ENCODE measurements at regions not wholly inside any gene's neighbourhood (a gene's known extent, or its start where the extent isn't known, plus 50 kb on each side); places are given as distances from the start of the nearest gene placed in this dataset.

GRCh38 chr9:115373000-115373709 is 255.2 kb upstream of the TNC start:
- H3K4me3 Mint-ChIP-seq, result no peak overlapping the region
- no peak overlapping the region for H3K27ac Mint-ChIP-seq
- peaks cover 3% of the 10 kb centered on the region for H3K27me3 Mint-ChIP-seq
- no peaks in the 10 kb centered on the region for H3K36me3 Mint-ChIP-seq (ENCODE audit: low read depth)
- peaks cover 3% of the 10 kb centered on the region for H3K4me1 Mint-ChIP-seq (ENCODE audit: low read depth)
- peaks cover 4% of the 10 kb centered on the region for H3K9me3 Mint-ChIP-seq

- Mint-ChIP-seq H3K4me1 (ENCODE audit: low read depth) (peaks cover 3% of the 10 kb centered on the region), H3K27ac (no peak overlapping the region), H3K9me3 (peaks cover 4% of the 10 kb centered on the region), H3K36me3 (ENCODE audit: low read depth) (no peaks in the 10 kb centered on the region), H3K4me3 (no peak overlapping the region), H3K27me3 (peaks cover 3% of the 10 kb centered on the region)
These were observed 255.7 kb upstream of the TNC start for GRCh38 chr9:115373710-115374045.

- Mint-ChIP-seq H3K9me3 (peaks cover 4% of the 10 kb centered on the region), H3K4me3 (no peak overlapping the region), H3K36me3 (ENCODE audit: low read depth) (no peaks in the 10 kb centered on the region), H3K4me1 (ENCODE audit: low read depth) (peaks cover 3% of the 10 kb centered on the region), H3K27ac (no peak overlapping the region), H3K27me3 (peaks cover 3% of the 10 kb centered on the region)
These were observed 256.8 kb upstream of the TNC start for GRCh38 chr9:115374724-115375268.

GRCh38 chr9:115378241-115378640 is 260.3 kb upstream of the TNC start:
- Mint-ChIP-seq H3K36me3 (ENCODE audit: low read depth) (no peaks in the 10 kb centered on the region), H3K27me3 (peaks cover 3% of the 10 kb centered on the region), H3K9me3 (peaks cover 4% of the 10 kb centered on the region), H3K4me3 (no peak overlapping the region), H3K4me1 (ENCODE audit: low read depth) (peaks cover under 1% of the 10 kb centered on the region), H3K27ac (no peak overlapping the region)

GRCh38 chr9:115378758-115379157 is 260.8 kb upstream of the TNC start:
- peaks cover 4% of the 10 kb centered on the region for H3K9me3 Mint-ChIP-seq
- no peaks in the 10 kb centered on the region for H3K36me3 Mint-ChIP-seq (ENCODE audit: low read depth)
- H3K4me1 Mint-ChIP-seq (ENCODE audit: low read depth), result no peaks in the 10 kb centered on the region
- no peak overlapping the region for H3K27ac Mint-ChIP-seq
- H3K27me3 Mint-ChIP-seq, result peaks cover 3% of the 10 kb centered on the region
- H3K4me3 Mint-ChIP-seq, result no peak overlapping the region

- peaks cover 3% of the 10 kb centered on the region for H3K27me3 Mint-ChIP-seq
- no peaks in the 10 kb centered on the region for H3K36me3 Mint-ChIP-seq (ENCODE audit: low read depth)
- peaks cover 4% of the 10 kb centered on the region for H3K9me3 Mint-ChIP-seq
These were observed 261.8 kb upstream of the TNC start for GRCh38 chr9:115379719-115380118.

GRCh38 chr9:115382865-115383264 is 264.9 kb upstream of the TNC start:
- peaks cover 4% of the 10 kb centered on the region for H3K9me3 Mint-ChIP-seq
- no peaks in the 10 kb centered on the region for H3K4me1 Mint-ChIP-seq (ENCODE audit: low read depth)
- H3K27me3 Mint-ChIP-seq, result peaks cover 1% of the 10 kb centered on the region
- no peak overlapping the region for H3K4me3 Mint-ChIP-seq
- no peak overlapping the region for H3K27ac Mint-ChIP-seq
- H3K36me3 Mint-ChIP-seq (ENCODE audit: low read depth), result no peaks in the 10 kb centered on the region

More at GRCh38 chr9:115379719-115380118, 261.8 kb upstream of the TNC start:
- Mint-ChIP-seq H3K4me3 (no peak overlapping the region), H3K4me1 (ENCODE audit: low read depth) (no peaks in the 10 kb centered on the region), H3K27ac (no peak overlapping the region)

- Mint-ChIP-seq H3K27ac (no peak overlapping the region), H3K27me3 (peaks cover 3% of the 10 kb centered on the region), H3K36me3 (ENCODE audit: low read depth) (no peaks in the 10 kb centered on the region), H3K9me3 (peaks cover 4% of the 10 kb centered on the region), H3K4me1 (ENCODE audit: low read depth) (no peaks in the 10 kb centered on the region), H3K4me3 (no peak overlapping the region)
These were observed 267.6 kb upstream of the TNC start for GRCh38 chr9:115385383-115386122.

- Mint-ChIP-seq H3K9me3 (peaks cover 4% of the 10 kb centered on the region), H3K36me3 (ENCODE audit: low read depth) (no peaks in the 10 kb centered on the region), H3K4me1 (ENCODE audit: low read depth) (no peaks in the 10 kb centered on the region), H3K27me3 (peaks cover 3% of the 10 kb centered on the region), H3K27ac (no peak overlapping the region), H3K4me3 (no peak overlapping the region)
These were observed 269.2 kb upstream of the TNC start for GRCh38 chr9:115386963-115387770.

- no peaks in the 10 kb centered on the region for H3K9me3 Mint-ChIP-seq
- H3K4me1 Mint-ChIP-seq (ENCODE audit: low read depth), result no peaks in the 10 kb centered on the region
- no peak overlapping the region for H3K4me3 Mint-ChIP-seq
- no peaks in the 10 kb centered on the region for H3K36me3 Mint-ChIP-seq (ENCODE audit: low read depth)
- H3K27me3 Mint-ChIP-seq, result peaks cover 3% of the 10 kb centered on the region
- H3K27ac Mint-ChIP-seq, result no peak overlapping the region
These were observed 273.3 kb upstream of the TNC start for GRCh38 chr9:115391168-115391825.

GRCh38 chr9:115393976-115394775 is 276.2 kb upstream of the TNC start:
- Mint-ChIP-seq H3K4me1 (ENCODE audit: low read depth) (no peaks in the 10 kb centered on the region), H3K27me3 (peaks cover 4% of the 10 kb centered on the region), H3K27ac (no peak overlapping the region), H3K9me3 (no peaks in the 10 kb centered on the region), H3K4me3 (no peak overlapping the region), H3K36me3 (ENCODE audit: low read depth) (no peaks in the 10 kb centered on the region)

- Mint-ChIP-seq H3K9me3 (no peaks in the 10 kb centered on the region), H3K27ac (no peak overlapping the region), H3K4me1 (ENCODE audit: low read depth) (no peaks in the 10 kb centered on the region), H3K27me3 (peaks cover 4% of the 10 kb centered on the region), H3K4me3 (no peak overlapping the region), H3K36me3 (ENCODE audit: low read depth) (no peaks in the 10 kb centered on the region)
These were observed 277.6 kb upstream of the TNC start for GRCh38 chr9:115395511-115396021.

GRCh38 chr9:115396071-115396529 is 278.1 kb upstream of the TNC start:
- peaks cover 4% of the 10 kb centered on the region for H3K27me3 Mint-ChIP-seq
- no peaks in the 10 kb centered on the region for H3K9me3 Mint-ChIP-seq
- no peak overlapping the region for H3K27ac Mint-ChIP-seq
- H3K36me3 Mint-ChIP-seq (ENCODE audit: low read depth), result no peaks in the 10 kb centered on the region
- no peaks in the 10 kb centered on the region for H3K4me1 Mint-ChIP-seq (ENCODE audit: low read depth)
- H3K4me3 Mint-ChIP-seq, result no peak overlapping the region

Data from stimulated activated naive CD8-positive, alpha-beta T cell treated with anti-CD3 and anti-CD28 coated beads, Interleukin-15, Interleukin-2, amounts not matched to agents 100 ng/mL and 50 ng/mL, for 24 hours (primary cell).